ENCODE measurements at regions not wholly inside any gene's neighbourhood (a gene's known extent, or its start where the extent isn't known, plus 50 kb on each side); places are given as distances from the start of the nearest gene placed in this dataset.

DNA sequence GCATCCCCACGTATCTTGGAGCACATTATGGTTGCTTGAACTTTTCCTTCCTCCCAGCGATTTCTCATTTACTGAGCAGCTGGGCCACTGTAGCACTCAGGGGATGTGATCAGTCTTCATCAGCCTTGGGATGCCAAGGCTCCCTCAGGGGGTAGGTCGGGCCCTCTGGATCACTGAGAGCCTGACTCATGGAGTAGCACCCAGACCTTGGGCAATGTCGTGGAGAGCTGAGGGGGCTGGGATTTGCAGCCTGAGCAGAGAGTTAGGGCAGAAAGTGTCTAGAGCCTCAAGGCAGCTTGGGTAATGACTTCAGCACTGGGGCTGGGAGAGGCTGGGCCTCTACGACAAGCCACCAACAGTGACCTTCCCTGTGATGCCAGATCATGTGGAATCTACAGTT lies 86.5 kb upstream of the CXCL12 start:
- no peak overlapping the region for H3K4me3 ChIP-seq (ENCODE audit: low read depth, low read length)
- DNase-seq (ENCODE audit: low read depth): no peak
- TF ChIP-seq CTCF (IDR thresholded peaks at IDR 0.05; ENCODE audit: insufficient read depth, low read depth, low read length, missing control alignments): no peak

- TF ChIP-seq CTCF (IDR thresholded peaks at IDR 0.05; ENCODE audit: insufficient read depth, low read depth, low read length, missing control alignments): no peak
- DNase-seq (ENCODE audit: low read depth): no peak
- no peak overlapping the region for H3K4me3 ChIP-seq (ENCODE audit: low read depth, low read length)
Measured at GRCh38 chr10:44473146-44473545, 88.2 kb upstream of the CXCL12 start.

- no peak for DNase-seq (ENCODE audit: low read depth)
- TF ChIP-seq CTCF (IDR thresholded peaks at IDR 0.05; ENCODE audit: insufficient read depth, low read depth, low read length, missing control alignments): no peak
- H3K4me3 ChIP-seq (ENCODE audit: low read depth, low read length): no peak overlapping the region
Measured at GRCh38 chr10:44476409-44477045, 91.6 kb upstream of the CXCL12 start.

GRCh38 chr10:44477046-44477425 lies 92.1 kb upstream of the CXCL12 start:
- H3K4me3 ChIP-seq (ENCODE audit: low read depth, low read length): no peak overlapping the region
- TF ChIP-seq CTCF (IDR thresholded peaks at IDR 0.05; ENCODE audit: insufficient read depth, low read depth, low read length, missing control alignments): no peak
- DNase-seq (ENCODE audit: low read depth): no peak

GRCh38 chr10:44478040-44478439 lies 93.1 kb upstream of the CXCL12 start:
- DNase-seq (ENCODE audit: low read depth): no peak
- no peak for TF ChIP-seq CTCF (IDR thresholded peaks at IDR 0.05; ENCODE audit: insufficient read depth, low read depth, low read length, missing control alignments)

DNA sequence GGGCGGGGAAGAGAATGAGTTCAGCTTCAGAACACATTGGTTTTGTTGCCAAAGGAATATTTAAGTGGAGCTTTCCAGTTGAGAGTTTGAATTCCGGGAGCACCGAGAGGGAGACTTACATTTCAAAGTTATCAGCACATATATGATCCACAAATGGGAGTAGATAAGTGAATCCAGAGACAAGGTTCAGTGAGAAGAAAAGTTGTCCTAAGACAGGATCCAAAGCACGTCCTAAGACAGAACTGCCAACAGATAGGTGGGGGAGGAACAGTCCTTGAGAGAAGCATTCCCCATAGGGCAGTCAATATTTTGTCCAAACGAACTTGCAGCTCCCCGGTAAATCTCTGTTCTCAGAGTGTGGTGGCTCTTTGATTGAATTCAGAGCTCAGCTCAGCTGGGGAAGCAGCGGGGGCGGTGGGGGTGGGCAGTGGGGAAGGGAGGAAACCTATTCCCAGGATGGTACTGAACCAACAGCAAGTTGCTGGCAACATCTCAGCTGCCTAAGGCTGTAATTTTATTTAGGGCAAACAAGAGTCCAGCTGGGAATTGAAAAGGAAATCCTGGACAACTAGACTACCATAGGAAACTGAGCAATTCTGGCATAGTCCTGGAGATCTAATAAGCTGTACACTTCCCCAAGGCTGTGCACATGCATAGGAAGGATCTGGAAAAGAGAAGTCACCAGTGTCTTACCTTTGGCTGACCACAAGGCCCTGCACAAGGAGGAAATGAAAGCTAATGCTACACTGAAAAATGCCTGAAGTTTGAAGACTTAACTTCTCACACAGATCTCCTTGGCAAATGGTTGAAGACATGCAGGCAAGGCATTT lies 94.2 kb upstream of the CXCL12 start:
- no peak for TF ChIP-seq CTCF (IDR thresholded peaks at IDR 0.05; ENCODE audit: insufficient read depth, low read depth, low read length, missing control alignments)

More at GRCh38 chr10:44478040-44478439, 93.1 kb upstream of the CXCL12 start:
- no peak overlapping the region for H3K4me3 ChIP-seq (ENCODE audit: low read depth, low read length)

More for the DNA sequence above, 94.2 kb upstream of the CXCL12 start:
- H3K4me3 ChIP-seq (ENCODE audit: low read depth, low read length): no peak overlapping the region
- no peak for DNase-seq (ENCODE audit: low read depth)
